Breast epithelium (tissue), 3 donors: ENCODE measurements at regions not wholly inside any gene's neighbourhood (a gene's known extent, or its start where the extent isn't known, plus 50 kb on each side); places are given as distances from the start of the nearest gene placed in this dataset.

ENCODE experiments used
- CTCF ChIP-seq, 3 donors: fragments of 450-650 bp; IDR thresholded peaks; one replicate each; pipeline ENCODE4 v1.5.1; 2016 to 2017; ENCODE audit warnings: antibody characterized with exemption in 3 of 3, mild to moderate bottlenecking in 3 of 3, moderate library complexity in 3 of 3
- POLR2A ChIP-seq: fragments of 450-650 bp; IDR thresholded peaks from one replicate; pipeline ENCODE4 v1.6.1; 2016; ENCODE audit warnings: antibody characterized with exemption, mild to moderate bottlenecking, moderate library complexity
- POLR2AphosphoS5 ChIP-seq, 3 donors: sonication (generic); formaldehyde crosslinking; IDR thresholded peaks; one replicate each; pipeline ENCODE4 v1.6.1; 2017; ENCODE audit warnings: antibody characterized with exemption in 3 of 3

GRCh38 chr12:107503129-107503855 is 182.3 kb upstream of the PWP1 start:
- TF ChIP-seq CTCF (IDR thresholded peaks at IDR 0.05): no peak
- no peak for TF ChIP-seq POLR2A
- no peak for TF ChIP-seq POLR2AphosphoS5 (IDR thresholded peaks at IDR 0.05)
